B cell (primary cell): ENCODE measurements at regions not wholly inside any gene's neighbourhood (a gene's known extent, or its start where the extent isn't known, plus 50 kb on each side); places are given as distances from the start of the nearest gene placed in this dataset.

Experiments used
- ATAC-seq: fragments of 200-7000 bp; cut with Tn5 transposase; one replicate; pipeline ENCODE4 v1.10.0; 2021; ENCODE audit warnings: low read depth, mild to moderate bottlenecking, moderate number of reproducible peaks, moderate library complexity
- CTCF ChIA-PET: fragments of 350-600 bp; sonication (Branson Sonifier 250); formaldehyde crosslinking; loops from one replicate; lab custom pipeline; 2021; ENCODE audit warnings: antibody characterized with exemption, inconsistent platforms; lab: Charles Lee
- POLR2A ChIA-PET: fragments of 350-600 bp; sonication (Branson Sonifier 250); formaldehyde crosslinking; loops from one replicate; lab custom pipeline; 2021; ENCODE audit warnings: antibody characterized with exemption; lab: Charles Lee
- DNase-seq: peaks from one replicate; pipeline ENCODE4 v3.0.0; 2013
- H2AFZ ChIP-seq: 2 replicates; pipeline ENCODE4 v1.6.1; 2012; ENCODE audit warnings: mild to moderate bottlenecking, low read depth, low read length; ENCODE audit not compliant: insufficient read depth, poor library complexity, severe bottlenecking
- H3K27ac ChIP-seq, 2 donors: 1 replicate in 1 of 2; 2 replicates in 1 of 2; pipeline ENCODE4 v1.5.1; 2012 to 2013; ENCODE audit warnings: low read length in 2 of 2, mild to moderate bottlenecking in 2 of 2, moderate library complexity in 1 of 2
- H3K27me3 ChIP-seq, 4 experiments: fragments of 200-600 bp in 1 of 4; sonication (generic) in 1 of 4; replicated peaks in 1 of 4; 1 replicate in 2 of 4; 2 replicates in 2 of 4; pipeline versions ENCODE4 v1.6.1 to v1.7.0; 2013 to 2016; ENCODE audit warnings: low read length in 3 of 4, mild to moderate bottlenecking in 2 of 4, mixed read lengths in 1 of 4, moderate library complexity in 1 of 4; ENCODE audit not compliant: insufficient read depth in 4 of 4, control insufficient read depth in 3 of 4; ENCODE audit errors: control extremely low read depth in 1 of 4
- H3K36me3 ChIP-seq, 2 experiments: replicated peaks in 1 of 2; 1 replicate in 1 of 2; 2 replicates in 1 of 2; pipeline versions ENCODE4 v1.6.1 to v1.7.1; 2013; ENCODE audit warnings: low read length in 1 of 2; ENCODE audit not compliant: insufficient read depth in 2 of 2, control insufficient read depth in 1 of 2; ENCODE audit errors: control extremely low read depth in 1 of 2, extremely low read depth in 1 of 2
- H3K4me1 ChIP-seq, 2 donors: fragments of 200-600 bp in 1 of 2; sonication (generic) in 1 of 2; 1 replicate in 1 of 2; 2 replicates in 1 of 2; pipeline versions ENCODE4 v1.5.1 to v1.6.1; 2013 to 2017; ENCODE audit warnings: low read length in 2 of 2; ENCODE audit not compliant: control insufficient read depth in 2 of 2, insufficient read depth in 2 of 2
- H3K4me2 ChIP-seq: replicated peaks from 2 replicates; pipeline ENCODE3; 2012; ENCODE audit warnings: mild to moderate bottlenecking, low read depth, low read length; ENCODE audit not compliant: poor library complexity, severe bottlenecking
- H3K4me3 ChIP-seq, 5 experiments: fragments of 200-600 bp in 1 of 5; sonication (generic) in 1 of 5; 1 replicate in 3 of 5; 2 replicates in 2 of 5; pipeline versions ENCODE4 v1.5.1 to v1.7.0; 2011 to 2016; ENCODE audit warnings: low read length in 4 of 5, mild to moderate bottlenecking in 4 of 5, low read depth in 2 of 5, control low read depth in 1 of 5, moderate library complexity in 1 of 5; ENCODE audit not compliant: insufficient read depth in 1 of 5; ENCODE audit errors: control extremely low read depth in 1 of 5, extremely low read depth in 1 of 5
- H3K79me2 ChIP-seq: fragments of 200-600 bp; sonication (generic); one replicate; pipeline ENCODE4 v1.6.0; 2016; ENCODE audit warnings: low read length; ENCODE audit not compliant: control insufficient read depth, insufficient read depth
- H3K9ac ChIP-seq: fragments of 200-600 bp; sonication (generic); 2 replicates; pipeline ENCODE4 v1.6.1; 2017; ENCODE audit warnings: mild to moderate bottlenecking, low read length, moderate library complexity
- H3K9me3 ChIP-seq, 3 donors: one replicate each; pipeline versions ENCODE4 v1.6.1 to v1.7.1; 2013; ENCODE audit warnings: low read length in 2 of 3; ENCODE audit not compliant: control insufficient read depth in 2 of 3, insufficient read depth in 1 of 3; ENCODE audit errors: control extremely low read depth in 1 of 3
- H4K20me1 ChIP-seq: 2 replicates; pipeline ENCODE4 v1.6.0; 2012; ENCODE audit warnings: mild to moderate bottlenecking, low read length; ENCODE audit not compliant: insufficient read depth, control insufficient read depth, poor library complexity, severe bottlenecking
- H3K27ac Mint-ChIP-seq: one replicate; pipeline ENCODE4 v1.8.0; 2021; ENCODE audit warnings: mixed read lengths
- H3K27me3 Mint-ChIP-seq: one replicate; pipeline ENCODE4 v1.8.0; 2021; ENCODE audit warnings: mixed read lengths
- H3K4me1 Mint-ChIP-seq: one replicate; pipeline ENCODE4 v1.8.0; 2021; ENCODE audit warnings: mixed read lengths
- H3K4me3 Mint-ChIP-seq: one replicate; pipeline ENCODE4 v1.8.0; 2021; ENCODE audit warnings: mixed read lengths
- H3K9me3 Mint-ChIP-seq: one replicate; pipeline ENCODE4 v1.8.0; 2022; ENCODE audit warnings: mixed read lengths; ENCODE audit not compliant: insufficient read depth
- EZH2 ChIP-seq: IDR thresholded peaks from 2 replicates; pipeline ENCODE4 v1.6.1; 2012; ENCODE audit warnings: borderline replicate concordance, low read depth, mild to moderate bottlenecking, moderate library complexity, low read length; ENCODE audit not compliant: insufficient read depth, poor library complexity, severe bottlenecking
- WGBS: methylation state at CpG from one replicate; pipeline ENCODE4 v1.1.5; 2013; ENCODE audit warnings: missing lambda C conversion rate; ENCODE audit not compliant: insufficient coverage; 5-methylcytosine and 5-hydroxymethylcytosine counted together
- intact Hi-C: fragments of 100-400 bp; cut with micrococcal nuclease; formaldehyde crosslinking; loops from one replicate; pipeline ENCODE4 v1.10.0; 2022
- TF ChIP-seq, protein P1 (sequence below): fragments of 200-600 bp; IDR thresholded peaks from one replicate; pipeline ENCODE4 v1.8.0; 2022; ENCODE audit warnings: antibody characterized with exemption, mild to moderate bottlenecking

DNA sequence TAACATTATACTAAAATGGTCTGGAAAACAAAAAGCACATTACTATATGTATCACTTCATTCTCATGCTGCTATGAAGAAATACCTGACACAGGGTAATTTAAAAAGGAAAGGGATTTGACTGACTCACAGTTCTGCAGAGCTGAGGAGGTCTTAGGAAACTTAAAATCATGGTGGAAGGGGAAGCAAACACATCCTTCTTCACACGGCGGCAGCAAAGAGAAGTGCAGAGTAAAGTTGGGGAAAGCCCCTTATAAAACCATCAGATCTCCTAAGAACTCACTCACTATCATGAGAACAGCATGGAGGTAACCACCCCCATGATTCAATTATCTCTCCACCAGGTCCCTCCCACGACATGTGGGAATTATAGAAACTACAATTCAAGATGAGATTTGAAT is 60.0 kb downstream of the FAM181B start:
- H3K27ac Mint-ChIP-seq, result no peak overlapping the region
- no peaks in the 10 kb centered on the region for H3K9me3 Mint-ChIP-seq
- H3K4me3 ChIP-seq, result no peak overlapping the region
- H3K27ac ChIP-seq, result no peak overlapping the region
- H3K4me3 Mint-ChIP-seq, result no peak overlapping the region
- ChIA-PET CTCF (no interaction called here), POLR2A (no interaction called here)
- no peaks in the 10 kb centered on the region for H3K4me1 ChIP-seq
- DNase-seq (no peak), ATAC-seq (no peak)
- H3K36me3 ChIP-seq, result no peaks in the 10 kb centered on the region
- H3K4me1 Mint-ChIP-seq, result no peaks in the 10 kb centered on the region
- peaks cover 3% of the 10 kb centered on the region for H3K27me3 Mint-ChIP-seq
- 50% methylated on average over 2 of the region's 3 CpGs for WGBS
- no peaks in the 10 kb centered on the region for H4K20me1 ChIP-seq
- H3K79me2 ChIP-seq, result no peaks in the 10 kb centered on the region
- intact Hi-C loops, result no loop called here
- TF ChIP-seq EZH2, result no peak
- TF ChIP-seq, protein P1, sequence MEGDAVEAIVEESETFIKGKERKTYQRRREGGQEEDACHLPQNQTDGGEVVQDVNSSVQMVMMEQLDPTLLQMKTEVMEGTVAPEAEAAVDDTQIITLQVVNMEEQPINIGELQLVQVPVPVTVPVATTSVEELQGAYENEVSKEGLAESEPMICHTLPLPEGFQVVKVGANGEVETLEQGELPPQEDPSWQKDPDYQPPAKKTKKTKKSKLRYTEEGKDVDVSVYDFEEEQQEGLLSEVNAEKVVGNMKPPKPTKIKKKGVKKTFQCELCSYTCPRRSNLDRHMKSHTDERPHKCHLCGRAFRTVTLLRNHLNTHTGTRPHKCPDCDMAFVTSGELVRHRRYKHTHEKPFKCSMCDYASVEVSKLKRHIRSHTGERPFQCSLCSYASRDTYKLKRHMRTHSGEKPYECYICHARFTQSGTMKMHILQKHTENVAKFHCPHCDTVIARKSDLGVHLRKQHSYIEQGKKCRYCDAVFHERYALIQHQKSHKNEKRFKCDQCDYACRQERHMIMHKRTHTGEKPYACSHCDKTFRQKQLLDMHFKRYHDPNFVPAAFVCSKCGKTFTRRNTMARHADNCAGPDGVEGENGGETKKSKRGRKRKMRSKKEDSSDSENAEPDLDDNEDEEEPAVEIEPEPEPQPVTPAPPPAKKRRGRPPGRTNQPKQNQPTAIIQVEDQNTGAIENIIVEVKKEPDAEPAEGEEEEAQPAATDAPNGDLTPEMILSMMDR, result no peak
- peaks cover 0 to 9% (median 0%) of the 10 kb centered on the region in 4 experiments for H3K27me3 ChIP-seq
- H3K4me2 ChIP-seq, result no peak overlapping the region
- H3K9ac ChIP-seq, result no peak overlapping the region
- H3K9me3 ChIP-seq, result no peaks in the 10 kb centered on the region
- no peak overlapping the region for H2AFZ ChIP-seq

- WGBS, result no CpG with 5 or more reads among the region's 1 CpG
- Histone ChIP-seq H3K27ac (no peak overlapping the region), H3K4me2 (no peak overlapping the region), H3K9ac (no peak overlapping the region), H3K36me3 (no peaks in the 10 kb centered on the region), H2AFZ (no peak overlapping the region), H3K27me3 (peaks cover 0 to 9% (median 0%) of the 10 kb centered on the region in 4 experiments), H3K4me1 (no peaks in the 10 kb centered on the region), H3K4me3 (no peak overlapping the region), H4K20me1 (no peaks in the 10 kb centered on the region), H3K9me3 (no peaks in the 10 kb centered on the region), H3K79me2 (no peaks in the 10 kb centered on the region)
- no peak overlapping the region for H3K4me3 Mint-ChIP-seq
- POLR2A ChIA-PET, result no interaction called here
- H3K4me1 Mint-ChIP-seq, result no peaks in the 10 kb centered on the region
- peaks cover 13% of the 10 kb centered on the region for H3K27me3 Mint-ChIP-seq
- intact Hi-C loops, result no loop called here
- CTCF ChIA-PET, result no interaction called here
- H3K27ac Mint-ChIP-seq, result no peak overlapping the region
- H3K9me3 Mint-ChIP-seq, result no peaks in the 10 kb centered on the region
- ATAC-seq (no peak), DNase-seq (no peak)
- TF ChIP-seq EZH2, result no peak
- TF ChIP-seq, protein P1, result no peak
Measured at GRCh38 chr11:82671451-82671850, 62.2 kb downstream of the FAM181B start.
